DOHH2 (cell line): ENCODE measurements at regions not wholly inside any gene's neighbourhood (a gene's known extent, or its start where the extent isn't known, plus 50 kb on each side); places are given as distances from the start of the nearest gene placed in this dataset.

ENCODE experiments used
- H3F3A ChIP-seq: fragments of 200-600 bp; sonication (generic), shearing (Covaris generic); 2 replicates; pipeline ENCODE4 v1.6.0; 2016; ENCODE audit warnings: antibody characterized with exemption, mild to moderate bottlenecking; ENCODE audit not compliant: control insufficient read depth, insufficient read depth
- H3K27ac ChIP-seq: fragments of 200-600 bp; sonication (generic); 2 replicates; pipeline ENCODE4 v1.5.1; 2014; ENCODE audit warnings: low read depth, mild to moderate bottlenecking, low read length, moderate library complexity
- H3K27me3 ChIP-seq: fragments of 200-600 bp; sonication (generic); 2 replicates; pipeline ENCODE4 v1.6.1; 2014; ENCODE audit warnings: mild to moderate bottlenecking, low read length, mixed read lengths; ENCODE audit not compliant: control insufficient read depth
- H3K36me3 ChIP-seq: fragments of 200-600 bp; sonication (generic); 2 replicates; pipeline ENCODE4 v1.6.1; 2014; ENCODE audit warnings: mild to moderate bottlenecking, low read length, moderate library complexity, mixed read lengths; ENCODE audit not compliant: control insufficient read depth
- H3K4me1 ChIP-seq: fragments of 200-600 bp; sonication (generic); 2 replicates; pipeline ENCODE4 v1.6.1; 2014; ENCODE audit warnings: mild to moderate bottlenecking, low read length, mixed read lengths; ENCODE audit not compliant: control insufficient read depth
- H3K4me2 ChIP-seq: fragments of 200-600 bp; sonication (generic); 2 replicates; pipeline ENCODE4 v1.6.0; 2014; ENCODE audit warnings: mild to moderate bottlenecking, low read length, moderate library complexity
- H3K4me3 ChIP-seq: fragments of 200-600 bp; sonication (generic); 2 replicates; pipeline ENCODE4 v1.5.1; 2014; ENCODE audit warnings: mild to moderate bottlenecking, low read length, mixed read lengths
- H3K79me2 ChIP-seq: fragments of 200-600 bp; sonication (generic); 2 replicates; pipeline ENCODE4 v1.6.1; 2014; ENCODE audit warnings: mild to moderate bottlenecking, low read length, mixed read lengths; ENCODE audit not compliant: control insufficient read depth
- H3K9me2 ChIP-seq: fragments of 200-600 bp; sonication (generic); replicated peaks from 2 replicates; pipeline ENCODE4 v1.6.1; 2014; ENCODE audit warnings: mild to moderate bottlenecking, low read length, mixed read lengths; ENCODE audit not compliant: control insufficient read depth
- H3K9me3 ChIP-seq: fragments of 200-600 bp; sonication (generic); 2 replicates; pipeline ENCODE4 v1.6.1; 2014; ENCODE audit warnings: antibody characterized with exemption, low read length, mixed read lengths; ENCODE audit not compliant: control insufficient read depth, insufficient read depth
- H4K20me1 ChIP-seq: fragments of 200-600 bp; sonication (generic); 2 replicates; pipeline ENCODE4 v1.6.0; 2014; ENCODE audit warnings: low read depth, mild to moderate bottlenecking, antibody characterized with exemption, low read length, moderate library complexity; ENCODE audit not compliant: control insufficient read depth, insufficient read depth
- EZH2phosphoT487 ChIP-seq: fragments of 200-600 bp; sonication (generic); IDR thresholded peaks from 2 replicates; pipeline ENCODE4 v1.6.1; 2017; ENCODE audit warnings: borderline replicate concordance, mild to moderate bottlenecking, antibody characterized with exemption, low read length, moderate library complexity, mixed read lengths
- TF ChIP-seq, protein P1 (sequence below): fragments of 200-600 bp; sonication (generic); IDR thresholded peaks from one replicate; pipeline ENCODE4 v1.5.1; 2014; ENCODE audit warnings: antibody characterized with exemption, mild to moderate bottlenecking, low read depth, low read length; ENCODE audit not compliant: poor library complexity, severe bottlenecking

DNA sequence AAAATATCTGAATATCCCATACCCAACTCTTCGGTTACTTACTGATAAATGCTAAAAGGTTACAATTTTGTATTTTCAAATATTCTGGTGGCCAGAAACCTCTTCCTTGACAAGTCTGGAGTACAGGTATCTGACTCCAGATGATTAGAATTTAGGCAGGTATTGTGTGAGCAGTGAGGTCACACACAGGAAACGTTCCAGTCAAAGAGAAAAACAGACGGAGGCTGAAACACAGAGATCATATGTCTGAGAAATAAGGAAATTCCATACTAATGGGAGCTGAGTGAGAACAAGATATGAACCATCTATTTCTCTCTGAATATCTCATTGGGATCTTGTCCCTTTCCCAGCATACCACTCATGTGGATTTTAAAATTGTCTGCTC, 89.4 kb upstream of the IGLL5 start:
- Histone ChIP-seq H4K20me1 (no peaks in the 10 kb centered on the region), H3K4me2 (no peak overlapping the region), H3K36me3 (no peaks in the 10 kb centered on the region), H3K27ac (no peak overlapping the region), H3K79me2 (no peaks in the 10 kb centered on the region), H3K9me3 (no peaks in the 10 kb centered on the region), H3K4me3 (no peak overlapping the region), H3K9me2 (no peaks in the 10 kb centered on the region), H3F3A (no peaks in the 10 kb centered on the region), H3K27me3 (no peaks in the 10 kb centered on the region), H3K4me1 (no peaks in the 10 kb centered on the region)
- no peak for TF ChIP-seq EZH2phosphoT487
- TF ChIP-seq, protein P1, sequence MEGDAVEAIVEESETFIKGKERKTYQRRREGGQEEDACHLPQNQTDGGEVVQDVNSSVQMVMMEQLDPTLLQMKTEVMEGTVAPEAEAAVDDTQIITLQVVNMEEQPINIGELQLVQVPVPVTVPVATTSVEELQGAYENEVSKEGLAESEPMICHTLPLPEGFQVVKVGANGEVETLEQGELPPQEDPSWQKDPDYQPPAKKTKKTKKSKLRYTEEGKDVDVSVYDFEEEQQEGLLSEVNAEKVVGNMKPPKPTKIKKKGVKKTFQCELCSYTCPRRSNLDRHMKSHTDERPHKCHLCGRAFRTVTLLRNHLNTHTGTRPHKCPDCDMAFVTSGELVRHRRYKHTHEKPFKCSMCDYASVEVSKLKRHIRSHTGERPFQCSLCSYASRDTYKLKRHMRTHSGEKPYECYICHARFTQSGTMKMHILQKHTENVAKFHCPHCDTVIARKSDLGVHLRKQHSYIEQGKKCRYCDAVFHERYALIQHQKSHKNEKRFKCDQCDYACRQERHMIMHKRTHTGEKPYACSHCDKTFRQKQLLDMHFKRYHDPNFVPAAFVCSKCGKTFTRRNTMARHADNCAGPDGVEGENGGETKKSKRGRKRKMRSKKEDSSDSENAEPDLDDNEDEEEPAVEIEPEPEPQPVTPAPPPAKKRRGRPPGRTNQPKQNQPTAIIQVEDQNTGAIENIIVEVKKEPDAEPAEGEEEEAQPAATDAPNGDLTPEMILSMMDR: no peak

DNA sequence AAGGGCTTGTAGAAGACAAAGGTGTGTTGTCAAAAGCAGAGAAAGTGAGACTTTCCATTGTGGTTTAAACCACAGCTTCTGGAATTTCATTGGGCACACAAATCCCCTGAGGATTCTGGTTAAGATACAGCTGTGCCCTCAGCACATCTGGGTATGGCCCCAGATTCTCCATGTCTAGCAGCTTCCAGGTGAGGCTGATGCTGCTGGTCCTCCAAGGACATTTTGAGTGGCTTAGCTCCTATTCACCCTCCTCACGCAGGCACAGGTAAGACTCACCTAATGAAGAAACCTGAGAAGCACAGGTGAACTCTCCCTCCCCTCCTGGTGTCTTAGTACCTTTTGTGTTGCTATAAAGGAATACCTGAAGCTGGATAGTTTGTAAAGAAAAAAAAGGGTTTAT, 88.9 kb upstream of the IGLL5 start:
- Histone ChIP-seq H4K20me1 (no peaks in the 10 kb centered on the region), H3K36me3 (no peaks in the 10 kb centered on the region), H3K9me2 (no peaks in the 10 kb centered on the region), H3K27ac (no peak overlapping the region), H3K4me1 (no peaks in the 10 kb centered on the region), H3K79me2 (no peaks in the 10 kb centered on the region), H3K4me2 (no peak overlapping the region), H3K9me3 (no peaks in the 10 kb centered on the region), H3K4me3 (no peak overlapping the region), H3F3A (no peaks in the 10 kb centered on the region), H3K27me3 (no peaks in the 10 kb centered on the region)
- TF ChIP-seq, protein P1: no peak
- no peak for TF ChIP-seq EZH2phosphoT487

DNA sequence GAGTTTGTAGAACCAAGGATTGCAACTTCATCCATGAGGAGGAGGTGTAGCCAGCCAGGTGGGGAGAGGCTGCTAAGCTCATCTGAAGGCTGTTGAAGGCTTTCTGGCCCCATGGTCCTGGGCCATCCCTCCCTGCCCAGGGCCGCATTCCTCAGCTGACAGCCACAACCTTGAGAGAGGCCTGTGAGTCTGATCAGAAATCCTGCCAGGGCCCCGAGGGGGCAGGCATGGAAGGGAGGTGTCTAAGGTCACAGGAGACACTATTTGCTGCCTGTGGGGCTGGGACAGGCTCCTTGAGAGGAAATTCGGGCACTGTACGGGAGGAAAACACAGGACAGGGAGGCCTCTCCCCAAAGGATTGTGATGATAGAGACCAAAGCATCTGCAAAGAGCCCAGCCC, 88.1 kb upstream of the IGLL5 start:
- no peaks in the 10 kb centered on the region for H3K79me2 ChIP-seq
- no peaks in the 10 kb centered on the region for H3F3A ChIP-seq
- H3K36me3 ChIP-seq: no peaks in the 10 kb centered on the region
- H3K9me3 ChIP-seq: no peaks in the 10 kb centered on the region
- TF ChIP-seq, protein P1: no peak
- no peak for TF ChIP-seq EZH2phosphoT487
- H4K20me1 ChIP-seq: no peaks in the 10 kb centered on the region
- no peak overlapping the region for H3K27ac ChIP-seq
- no peak overlapping the region for H3K4me2 ChIP-seq
- no peak overlapping the region for H3K4me3 ChIP-seq
- no peaks in the 10 kb centered on the region for H3K4me1 ChIP-seq
- no peaks in the 10 kb centered on the region for H3K9me2 ChIP-seq
- H3K27me3 ChIP-seq: no peaks in the 10 kb centered on the region

DNA sequence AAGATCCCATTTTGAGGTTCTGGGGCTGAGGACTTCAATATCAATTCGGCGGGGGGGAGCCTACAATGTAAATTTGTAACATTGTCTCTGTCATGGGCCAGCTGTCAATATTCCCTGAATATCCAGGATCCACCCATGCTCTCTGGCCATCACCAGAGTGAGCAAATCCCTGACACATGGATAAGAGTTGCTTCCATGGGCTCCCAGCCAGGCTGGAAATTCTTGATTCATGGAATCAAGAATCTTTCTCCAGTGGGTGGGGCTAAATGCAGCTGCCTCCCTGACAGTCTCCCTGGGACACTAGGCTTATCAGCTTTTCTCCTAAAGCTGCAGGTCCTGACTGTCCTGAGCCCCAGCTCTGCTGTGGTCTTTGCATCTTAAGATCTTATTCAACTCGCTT, 86.9 kb upstream of the IGLL5 start:
- no peaks in the 10 kb centered on the region for H3K9me2 ChIP-seq
- H3K4me1 ChIP-seq: no peaks in the 10 kb centered on the region
- no peaks in the 10 kb centered on the region for H4K20me1 ChIP-seq
- no peaks in the 10 kb centered on the region for H3F3A ChIP-seq
- no peak overlapping the region for H3K4me3 ChIP-seq
- no peaks in the 10 kb centered on the region for H3K9me3 ChIP-seq
- no peak overlapping the region for H3K4me2 ChIP-seq
- no peaks in the 10 kb centered on the region for H3K79me2 ChIP-seq
- H3K27me3 ChIP-seq: no peaks in the 10 kb centered on the region
- no peak overlapping the region for H3K27ac ChIP-seq
- H3K36me3 ChIP-seq: no peaks in the 10 kb centered on the region
- TF ChIP-seq, protein P1: no peak
- TF ChIP-seq EZH2phosphoT487: no peak
